Hematopoietic multipotent progenitor cell treated with erythropoietin and hydrocortisone succinate and interleukin-3 and kit ligand, for 15 days (in vitro differentiated cells): ENCODE measurements at regions not wholly inside any gene's neighbourhood (a gene's known extent, or its start where the extent isn't known, plus 50 kb on each side); places are given as distances from the start of the nearest gene placed in this dataset.

Experiments
- DNase-seq: peaks from one replicate; pipeline ENCODE4 v3.0.0-alpha.2; 2015; ENCODE audit warnings: low spot score

- DNase-seq: no peak
Measured at GRCh38 chr5:99724732-99725290, 796.0 kb upstream of the CHD1 start.

GRCh38 chr5:99721506-99721905 is 792.7 kb upstream of the CHD1 start:
- no peak for DNase-seq

- no peak for DNase-seq
Measured at GRCh38 chr5:99715921-99716320, 787.1 kb upstream of the CHD1 start.

GRCh38 chr5:99706160-99706559 is 777.4 kb upstream of the CHD1 start:
- no peak for DNase-seq

GRCh38 chr5:99702565-99702964 is 773.8 kb upstream of the CHD1 start:
- DNase-seq: no peak

GRCh38 chr5:99694884-99695283 is 766.1 kb upstream of the CHD1 start:
- no peak for DNase-seq

- DNase-seq: no peak
Measured at GRCh38 chr5:99686538-99686937, 757.7 kb upstream of the CHD1 start.

GRCh38 chr5:99675974-99676373 is 747.2 kb upstream of the CHD1 start:
- DNase-seq: no peak

GRCh38 chr5:99674101-99674500 is 745.3 kb upstream of the CHD1 start:
- no peak for DNase-seq

GRCh38 chr5:99664972-99665371 is 736.2 kb upstream of the CHD1 start:
- DNase-seq: no peak

- no peak for DNase-seq
Measured at GRCh38 chr5:99651298-99651697, 722.5 kb upstream of the CHD1 start.

GRCh38 chr5:99646011-99646647 is 717.3 kb upstream of the CHD1 start:
- no peak for DNase-seq

GRCh38 chr5:99644822-99645221 is 716.0 kb upstream of the CHD1 start:
- DNase-seq: no peak

GRCh38 chr5:99640646-99641045 is 711.8 kb upstream of the CHD1 start:
- no peak for DNase-seq

GRCh38 chr5:99639905-99640304 is 711.1 kb upstream of the CHD1 start:
- no peak for DNase-seq

GRCh38 chr5:99636663-99637062 is 707.9 kb upstream of the CHD1 start:
- no peak for DNase-seq

GRCh38 chr5:99621772-99622681 is 693.2 kb upstream of the CHD1 start:
- DNase-seq: no peak

- DNase-seq: no peak
Measured at GRCh38 chr5:99617335-99617734, 688.5 kb upstream of the CHD1 start.

- DNase-seq: no peak
Measured at GRCh38 chr5:99614888-99615287, 686.1 kb upstream of the CHD1 start.

GRCh38 chr5:99607124-99607523 is 678.3 kb upstream of the CHD1 start:
- DNase-seq: no peak

GRCh38 chr5:99605904-99606303 is 677.1 kb upstream of the CHD1 start:
- DNase-seq: no peak

GRCh38 chr5:99600952-99601351 is 672.1 kb upstream of the CHD1 start:
- DNase-seq: no peak

- DNase-seq: no peak
Measured at GRCh38 chr5:99590806-99591205, 662.0 kb upstream of the CHD1 start.
